MCF 10A (cell line): ENCODE measurements at regions not wholly inside any gene's neighbourhood (a gene's known extent, or its start where the extent isn't known, plus 50 kb on each side); places are given as distances from the start of the nearest gene placed in this dataset.

ENCODE experiments used
- BruUV-seq: library from RNA; stranded (reverse); fragments of 400-500 nt; replicated peaks from 2 replicates; lab custom pipeline; 2021; lab: Mats Ljungman, UMichigan
- CTCF ChIA-PET: fragments of 300-600 bp; sonication (Branson Sonifier 250); formaldehyde crosslinking; extraction: SDS; loops from one replicate; lab custom pipeline; 2021; ENCODE audit warnings: antibody characterized with exemption, inconsistent platforms; lab: Yijun Ruan, JAX
- POLR2A ChIA-PET: fragments of 300-600, 350-650 bp; sonication (Branson Sonifier 250); formaldehyde crosslinking; extraction: SDS; loops from one replicate; lab custom pipeline; 2020; ENCODE audit warnings: antibody characterized with exemption, inconsistent platforms; lab: Yijun Ruan, JAX
- DNase-seq: peaks from one replicate; pipeline ENCODE4 v3.0.0-alpha.2; 2018; ENCODE audit not compliant: unreplicated experiment
- H3K27ac Mint-ChIP-seq: one replicate; pipeline ENCODE4 v1.8.0; 2022; ENCODE audit warnings: mild to moderate bottlenecking, low read depth, mixed read lengths; ENCODE audit not compliant: unreplicated experiment
- H3K27me3 Mint-ChIP-seq: one replicate; pipeline ENCODE4 v1.8.0; 2022; ENCODE audit warnings: mixed read lengths; ENCODE audit not compliant: insufficient read depth, unreplicated experiment
- H3K36me3 Mint-ChIP-seq: one replicate; pipeline ENCODE4 v1.8.0; 2022; ENCODE audit warnings: mild to moderate bottlenecking, moderate library complexity, mixed read lengths; ENCODE audit not compliant: insufficient read depth, unreplicated experiment
- H3K4me1 Mint-ChIP-seq: one replicate; pipeline ENCODE4 v1.8.0; 2022; ENCODE audit warnings: mixed read lengths; ENCODE audit not compliant: insufficient read depth, unreplicated experiment
- H3K4me3 Mint-ChIP-seq: one replicate; pipeline ENCODE4 v1.8.0; 2022; ENCODE audit warnings: mild to moderate bottlenecking, moderate library complexity, mixed read lengths; ENCODE audit not compliant: unreplicated experiment
- H3K9me3 Mint-ChIP-seq: one replicate; pipeline ENCODE4 v1.8.0; 2022; ENCODE audit warnings: mixed read lengths; ENCODE audit not compliant: unreplicated experiment
- intact Hi-C: fragments of 100-400 bp; cut with micrococcal nuclease; formaldehyde crosslinking; loops from 2 replicates; pipeline ENCODE4 v1.14.1; 2022
- TF ChIP-seq, protein P1 (sequence below): fragments of 200-600 bp; IDR thresholded peaks from one replicate; pipeline ENCODE4 v1.8.0; 2022; ENCODE audit warnings: antibody characterized with exemption, mild to moderate bottlenecking; ENCODE audit not compliant: unreplicated experiment

DNA sequence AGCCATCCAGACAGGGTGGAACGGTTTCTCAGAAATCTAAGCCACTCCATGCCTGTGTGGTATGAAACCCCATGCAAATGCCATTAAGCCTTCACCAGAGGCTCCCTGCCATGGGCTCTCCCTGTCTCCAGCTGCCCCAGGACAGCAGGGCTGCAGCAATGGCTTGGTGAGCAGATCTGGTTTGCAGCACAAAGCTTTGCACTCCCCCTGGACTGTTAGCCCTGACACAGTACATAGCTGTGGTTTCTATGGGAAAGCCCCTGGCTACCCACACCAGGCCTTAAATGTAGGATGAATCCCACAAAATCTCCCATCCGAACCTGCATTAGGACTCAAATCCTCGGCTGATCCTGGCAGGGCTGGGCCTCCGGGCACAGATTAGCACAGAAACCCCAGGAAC is 291.6 kb downstream of the TNS1 start:
- Mint-ChIP-seq H3K27me3 (no peaks in the 10 kb centered on the region), H3K4me3 (no peak overlapping the region), H3K36me3 (no peaks in the 10 kb centered on the region), H3K27ac (no peak overlapping the region), H3K4me1 (peaks cover 8% of the 10 kb centered on the region), H3K9me3 (no peaks in the 10 kb centered on the region)
- DNase-seq = no peak
- intact Hi-C loops = no loop called here
- POLR2A ChIA-PET = interaction anchor here (0.6 kb wide), 2 partner anchors 18 to 470 kb away, joined by 3 read pairs; no protein-coding TSS in a partner anchor
- CTCF ChIA-PET = interaction anchor here (0.6 to 6.8 kb wide), 4 partner anchors 29 to 1018 kb away, joined by 3 to 92 read pairs (median 4); no protein-coding TSS in a partner anchor
- TF ChIP-seq, protein P1, sequence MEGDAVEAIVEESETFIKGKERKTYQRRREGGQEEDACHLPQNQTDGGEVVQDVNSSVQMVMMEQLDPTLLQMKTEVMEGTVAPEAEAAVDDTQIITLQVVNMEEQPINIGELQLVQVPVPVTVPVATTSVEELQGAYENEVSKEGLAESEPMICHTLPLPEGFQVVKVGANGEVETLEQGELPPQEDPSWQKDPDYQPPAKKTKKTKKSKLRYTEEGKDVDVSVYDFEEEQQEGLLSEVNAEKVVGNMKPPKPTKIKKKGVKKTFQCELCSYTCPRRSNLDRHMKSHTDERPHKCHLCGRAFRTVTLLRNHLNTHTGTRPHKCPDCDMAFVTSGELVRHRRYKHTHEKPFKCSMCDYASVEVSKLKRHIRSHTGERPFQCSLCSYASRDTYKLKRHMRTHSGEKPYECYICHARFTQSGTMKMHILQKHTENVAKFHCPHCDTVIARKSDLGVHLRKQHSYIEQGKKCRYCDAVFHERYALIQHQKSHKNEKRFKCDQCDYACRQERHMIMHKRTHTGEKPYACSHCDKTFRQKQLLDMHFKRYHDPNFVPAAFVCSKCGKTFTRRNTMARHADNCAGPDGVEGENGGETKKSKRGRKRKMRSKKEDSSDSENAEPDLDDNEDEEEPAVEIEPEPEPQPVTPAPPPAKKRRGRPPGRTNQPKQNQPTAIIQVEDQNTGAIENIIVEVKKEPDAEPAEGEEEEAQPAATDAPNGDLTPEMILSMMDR = no peak
- no TSS peak for BruUV-seq

DNA sequence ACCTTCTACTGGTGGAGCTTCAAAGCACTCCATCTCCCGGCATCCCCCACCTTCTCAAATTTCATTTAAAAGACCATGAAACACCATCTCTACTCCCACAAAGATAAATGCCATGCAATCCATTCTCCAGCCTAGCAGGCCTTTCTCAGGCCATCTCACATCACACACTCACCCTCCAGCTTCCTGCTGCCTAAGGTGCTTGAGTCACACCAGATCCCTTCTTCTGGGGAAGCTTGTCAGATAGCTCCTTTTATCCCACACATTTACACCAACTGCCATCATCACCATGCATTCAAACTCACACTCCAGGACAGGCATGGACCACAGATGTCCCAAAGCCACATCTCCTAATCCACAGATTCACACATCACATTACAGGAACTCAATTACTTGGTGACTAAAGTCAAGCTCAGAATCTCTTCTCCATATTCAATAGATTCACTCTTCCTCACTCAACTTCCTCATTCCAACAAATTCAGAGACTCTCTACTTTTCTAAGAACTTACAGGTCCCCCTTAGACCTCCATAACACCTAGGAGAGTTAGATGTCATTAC is 292.5 kb downstream of the TNS1 start:
- no peaks in the 10 kb centered on the region for H3K27me3 Mint-ChIP-seq
- no peaks in the 10 kb centered on the region for H3K9me3 Mint-ChIP-seq
- no peak overlapping the region for H3K27ac Mint-ChIP-seq
- no peak overlapping the region for H3K4me3 Mint-ChIP-seq
- TF ChIP-seq, protein P1 = no peak
- DNase-seq = no peak
- CTCF ChIA-PET = interaction anchor here (0.7 to 6.8 kb wide), 4 partner anchors 30 to 567 kb away, joined by 3 to 92 read pairs (median 4); no protein-coding TSS in a partner anchor
- BruUV-seq = no TSS peak
- POLR2A ChIA-PET = interaction anchor here (0.6 kb wide), 2 partner anchors 19 to 147 kb away, joined by 3 read pairs; no protein-coding TSS in a partner anchor
- peaks cover 8% of the 10 kb centered on the region for H3K4me1 Mint-ChIP-seq
- intact Hi-C loops = no loop called here
- no peaks in the 10 kb centered on the region for H3K36me3 Mint-ChIP-seq

DNA sequence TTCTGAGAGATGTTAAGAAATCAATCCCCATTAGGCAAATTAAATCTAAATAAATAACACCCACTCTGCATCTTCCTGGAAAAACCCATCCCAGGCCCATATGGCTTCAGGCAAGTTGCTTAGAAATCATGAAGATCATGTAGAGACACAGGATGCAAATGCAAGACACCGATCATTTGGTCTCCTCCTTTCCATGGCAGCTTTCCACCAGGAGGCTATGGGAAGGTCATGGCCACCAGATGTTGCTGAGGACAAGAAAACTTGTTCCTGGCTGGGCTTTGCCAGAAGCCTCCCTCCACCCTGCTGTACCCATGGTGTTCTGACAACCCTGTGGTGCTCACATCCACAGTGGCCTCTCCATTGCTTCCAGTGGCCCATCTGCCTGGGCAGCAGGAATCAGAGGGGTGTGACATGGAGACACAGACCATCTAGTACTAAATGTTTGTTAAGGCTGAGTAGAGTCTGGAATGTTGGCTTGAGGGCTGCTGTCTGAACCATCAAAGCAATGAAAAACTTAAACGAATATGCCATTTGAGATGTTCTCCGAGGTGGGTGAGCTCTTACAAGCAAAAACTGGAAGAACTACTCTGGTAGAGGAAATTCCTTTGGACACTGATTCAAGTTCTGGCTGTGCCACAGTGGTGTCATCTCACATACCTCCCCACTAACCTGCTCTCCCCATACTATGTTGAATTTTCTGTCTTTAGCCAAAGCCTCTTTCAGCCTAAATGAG is 293.2 kb downstream of the TNS1 start:
- TF ChIP-seq, protein P1 = no peak
- POLR2A ChIA-PET = no interaction called here
- Mint-ChIP-seq H3K27me3 (no peaks in the 10 kb centered on the region), H3K36me3 (no peaks in the 10 kb centered on the region), H3K9me3 (no peaks in the 10 kb centered on the region), H3K27ac (no peak overlapping the region), H3K4me1 (peaks cover 8% of the 10 kb centered on the region), H3K4me3 (no peak overlapping the region)
- CTCF ChIA-PET = interaction anchor here (0.6 to 6.8 kb wide), 4 partner anchors 58 to 1006 kb away, joined by 3 to 92 read pairs (median 11); no protein-coding TSS in a partner anchor
- BruUV-seq = no TSS peak
- intact Hi-C loops = loop anchor here (5.0 kb wide), 1 partner anchor 932 kb away; no protein-coding TSS in a partner anchor
- DNase-seq = no peak

DNA sequence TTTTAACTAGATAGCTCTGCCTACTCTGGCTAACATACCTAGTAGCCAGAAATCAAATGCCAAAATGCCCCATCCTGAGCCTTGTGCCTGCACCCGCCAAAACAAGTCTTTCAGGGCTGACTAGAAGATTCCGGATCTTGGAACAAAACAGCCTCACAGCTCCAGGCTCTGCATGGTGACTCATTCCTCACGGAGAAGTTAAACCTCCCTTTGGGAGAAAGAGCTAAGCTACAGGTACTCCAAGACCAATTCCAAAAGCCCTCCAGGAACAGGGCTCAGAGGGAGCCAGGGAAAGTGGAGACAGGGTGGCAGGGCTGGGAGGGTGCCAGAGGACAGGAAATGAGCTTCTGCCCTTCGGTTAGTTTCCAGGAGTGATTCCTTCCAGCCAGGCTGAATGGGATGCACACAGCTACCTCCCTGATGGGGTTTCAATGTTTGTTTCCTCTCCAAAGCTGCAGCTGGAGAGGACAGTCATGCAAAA is 295.6 kb downstream of the TNS1 start:
- Mint-ChIP-seq H3K36me3 (no peaks in the 10 kb centered on the region), H3K27me3 (no peaks in the 10 kb centered on the region), H3K9me3 (no peaks in the 10 kb centered on the region), H3K4me3 (no peak overlapping the region), H3K4me1 (peaks cover 8% of the 10 kb centered on the region), H3K27ac (peak overlapping the region; percentile 57)
- DNase-seq = peak; percentile 87
- intact Hi-C loops = loop anchor here (5.0 kb wide), 1 partner anchor 930 kb away; no protein-coding TSS in a partner anchor
- CTCF ChIA-PET = interaction anchor here (0.8 to 3.3 kb wide), 8 partner anchors 13 to 1009 kb away, joined by 3 to 18 read pairs (median 3); no protein-coding TSS in a partner anchor
- POLR2A ChIA-PET = no interaction called here
- TF ChIP-seq, protein P1 = no peak
- no TSS peak for BruUV-seq
